ENCODE measurements at regions not wholly inside any gene's neighbourhood (a gene's known extent, or its start where the extent isn't known, plus 50 kb on each side); places are given as distances from the start of the nearest gene placed in this dataset.
"Not testable (repeated sequence)": the region's sequence is repeated elsewhere in the genome, so short reads cannot be mapped to it uniquely, and the experiment has no call there.

GRCh38 chr6:71209206-71209605 lies 79.4 kb upstream of the OGFRL1 start:
- no peak for DNase-seq

- DNase-seq: no peak
Observed at GRCh38 chr6:71209626-71210025, 79.0 kb upstream of the OGFRL1 start.

GRCh38 chr6:71211799-71212198 lies 76.8 kb upstream of the OGFRL1 start:
- DNase-seq: no peak

GRCh38 chr6:71220466-71220865 lies 68.1 kb upstream of the OGFRL1 start:
- no peak for DNase-seq

- DNase-seq: no peak
Observed at GRCh38 chr6:71222671-71223070, 65.9 kb upstream of the OGFRL1 start.

- DNase-seq: no peak
Observed at GRCh38 chr6:71224011-71224410, 64.6 kb upstream of the OGFRL1 start.

- DNase-seq: no peak
Observed at GRCh38 chr6:71226151-71226550, 62.5 kb upstream of the OGFRL1 start.

- no peak for DNase-seq
Observed at GRCh38 chr6:71228461-71229041, 60.1 kb upstream of the OGFRL1 start.

GRCh38 chr6:71229477-71229876 lies 59.1 kb upstream of the OGFRL1 start:
- DNase-seq: no peak

- not testable (repeated sequence) for DNase-seq
Observed at GRCh38 chr6:71232890-71233289, 55.7 kb upstream of the OGFRL1 start.

- no peak for DNase-seq
Observed at GRCh38 chr6:71236926-71237434, 51.6 kb upstream of the OGFRL1 start.

- no peak for DNase-seq
Observed at GRCh38 chr6:71238351-71238750, 50.3 kb upstream of the OGFRL1 start.

Measured in activated CD4-positive, alpha-beta T cell treated with anti-CD3 and anti-CD28 coated beads, Interleukin-2, amount 50 U/mL, for 16 hours (primary cell).